ENCODE measurements at regions not wholly inside any gene's neighbourhood (a gene's known extent, or its start where the extent isn't known, plus 50 kb on each side); places are given as distances from the start of the nearest gene placed in this dataset.

DNA sequence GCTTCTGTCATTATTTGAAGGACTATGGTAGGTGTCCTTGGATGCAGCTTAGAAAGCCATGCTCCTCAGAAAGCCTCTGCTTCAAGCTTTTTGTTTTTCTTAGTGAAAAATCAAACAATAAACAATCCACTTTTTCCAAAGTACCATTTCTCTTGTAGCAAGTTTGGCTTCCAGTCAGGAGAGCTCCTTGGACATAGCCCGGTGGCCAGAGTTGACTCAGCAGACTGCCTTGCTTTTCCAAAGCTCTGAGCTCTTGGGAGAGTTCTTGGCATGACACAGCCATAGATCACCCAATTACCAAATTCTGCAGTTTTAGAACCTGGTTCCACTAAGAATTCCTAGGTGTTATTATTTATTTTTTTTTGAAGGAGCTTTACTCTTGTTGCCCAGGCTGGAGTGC is 189.4 kb upstream of the MTPN start:
- no peak for DNase-seq
- intact Hi-C loops (cut with micrococcal nuclease), result loop anchor here (10.0 kb wide), 1 partner anchor 62 kb away; no protein-coding TSS in a partner anchor
- Mint-ChIP-seq H3K36me3 (no peaks in the 10 kb centered on the region), H3K27me3 (no peaks in the 10 kb centered on the region), H3K9me3 (no peaks in the 10 kb centered on the region), H3K4me1 (ENCODE audit: low read depth) (no peaks in the 10 kb centered on the region), H3K4me3 (no peak overlapping the region), H3K27ac (no peak overlapping the region)
- CTCF ChIA-PET, result interaction anchor here (0.6 to 1.5 kb wide), 4 partner anchors 51 to 892 kb away, joined by 3 to 4 read pairs (median 4); no protein-coding TSS in a partner anchor
- POLR2A ChIA-PET, result no interaction called here

- ChIA-PET CTCF (interaction anchor here (0.6 to 0.7 kb wide), 2 partner anchors 26 to 103 kb away, joined by 3 to 4 read pairs; no protein-coding TSS in a partner anchor), POLR2A (no interaction called here)
- intact Hi-C loops (cut with micrococcal nuclease), result loop anchor here (10.0 kb wide), 1 partner anchor 59 kb away; no protein-coding TSS in a partner anchor
- no peak for DNase-seq
- Mint-ChIP-seq H3K9me3 (peaks cover 2% of the 10 kb centered on the region), H3K36me3 (peaks cover 2% of the 10 kb centered on the region), H3K4me3 (no peak overlapping the region), H3K27ac (no peak overlapping the region), H3K4me1 (ENCODE audit: low read depth) (no peaks in the 10 kb centered on the region), H3K27me3 (no peaks in the 10 kb centered on the region)
Observed at GRCh38 chr7:136163340-136163801, 186.2 kb upstream of the MTPN start.

GRCh38 chr7:136150311-136150710 is 173.2 kb upstream of the MTPN start:
- Mint-ChIP-seq H3K36me3 (no peaks in the 10 kb centered on the region), H3K27ac (no peak overlapping the region), H3K4me3 (no peak overlapping the region), H3K27me3 (no peaks in the 10 kb centered on the region), H3K4me1 (ENCODE audit: low read depth) (no peaks in the 10 kb centered on the region), H3K9me3 (no peaks in the 10 kb centered on the region)
- ChIA-PET CTCF (no interaction called here), POLR2A (no interaction called here)
- DNase-seq, result no peak
- intact Hi-C loops (cut with micrococcal nuclease), result no loop called here

GRCh38 chr7:136148920-136149319 is 171.8 kb upstream of the MTPN start:
- Mint-ChIP-seq H3K27me3 (no peaks in the 10 kb centered on the region), H3K27ac (no peak overlapping the region), H3K4me3 (no peak overlapping the region), H3K36me3 (no peaks in the 10 kb centered on the region), H3K9me3 (no peaks in the 10 kb centered on the region), H3K4me1 (ENCODE audit: low read depth) (no peaks in the 10 kb centered on the region)
- CTCF ChIA-PET, result no interaction called here
- intact Hi-C loops (cut with micrococcal nuclease), result no loop called here
- DNase-seq, result no peak
- POLR2A ChIA-PET, result no interaction called here

DNA sequence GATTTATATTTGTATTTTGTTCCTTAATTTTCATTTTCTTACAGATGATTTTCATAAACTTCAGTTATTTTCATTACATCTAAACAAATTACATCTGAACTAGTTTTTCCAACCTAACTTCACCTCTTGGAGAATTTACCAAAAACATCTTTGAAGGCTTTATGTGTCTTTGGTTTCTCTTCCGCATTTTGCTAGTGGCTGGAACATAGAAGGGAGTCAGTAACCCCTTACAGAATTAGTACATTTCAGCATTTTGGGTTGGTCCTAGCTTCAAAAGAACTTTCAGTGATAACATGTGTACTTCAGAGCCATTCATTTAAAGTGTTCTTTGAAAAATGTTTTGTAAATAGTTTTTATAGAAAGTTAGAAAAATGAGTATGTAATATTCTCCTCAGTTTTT is 169.8 kb upstream of the MTPN start:
- Mint-ChIP-seq H3K36me3 (no peaks in the 10 kb centered on the region), H3K27me3 (no peaks in the 10 kb centered on the region), H3K9me3 (no peaks in the 10 kb centered on the region), H3K4me1 (ENCODE audit: low read depth) (no peaks in the 10 kb centered on the region), H3K4me3 (no peak overlapping the region), H3K27ac (no peak overlapping the region)
- POLR2A ChIA-PET, result no interaction called here
- CTCF ChIA-PET, result interaction anchor here (1.2 kb wide), 1 partner anchor 32 kb away, joined by 3 read pairs; no protein-coding TSS in a partner anchor
- intact Hi-C loops (cut with micrococcal nuclease), result no loop called here
- DNase-seq, result no peak

- CTCF ChIA-PET, result no interaction called here
Observed at GRCh38 chr7:136144182-136144581, 167.0 kb upstream of the MTPN start.

DNA sequence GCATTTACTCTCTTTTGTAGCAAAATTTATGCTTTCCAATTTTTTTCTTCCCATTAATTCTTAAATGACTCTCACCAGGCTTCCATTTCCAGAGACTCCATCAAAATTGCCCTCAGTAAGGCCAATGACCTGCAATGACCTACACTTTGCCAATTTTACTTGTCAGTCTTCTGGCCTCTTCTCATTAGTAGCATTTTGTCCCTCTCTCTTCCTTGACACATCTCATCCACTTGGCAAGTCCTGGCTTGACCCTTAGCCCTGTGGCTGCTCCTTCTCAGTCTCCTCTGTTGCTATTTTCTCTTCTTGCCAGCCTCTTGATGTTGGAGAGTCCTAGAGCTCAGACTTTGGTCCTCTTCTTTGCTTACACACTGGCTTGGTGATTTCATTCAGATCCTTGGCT is 166.1 kb upstream of the MTPN start:
- H3K36me3 Mint-ChIP-seq, result no peaks in the 10 kb centered on the region
- peaks cover 4% of the 10 kb centered on the region for H3K4me1 Mint-ChIP-seq (ENCODE audit: low read depth)
- POLR2A ChIA-PET, result no interaction called here
- no peaks in the 10 kb centered on the region for H3K27me3 Mint-ChIP-seq
- no peak for DNase-seq
- H3K4me3 Mint-ChIP-seq, result no peak overlapping the region
- intact Hi-C loops (cut with micrococcal nuclease), result no loop called here
- CTCF ChIA-PET, result no interaction called here
- no peaks in the 10 kb centered on the region for H3K9me3 Mint-ChIP-seq
- H3K27ac Mint-ChIP-seq, result no peak overlapping the region

More at GRCh38 chr7:136144182-136144581, 167.0 kb upstream of the MTPN start:
- Mint-ChIP-seq H3K4me3 (no peak overlapping the region), H3K4me1 (ENCODE audit: low read depth) (peaks cover 4% of the 10 kb centered on the region), H3K9me3 (no peaks in the 10 kb centered on the region), H3K27me3 (no peaks in the 10 kb centered on the region), H3K36me3 (no peaks in the 10 kb centered on the region), H3K27ac (no peak overlapping the region)
- intact Hi-C loops (cut with micrococcal nuclease), result no loop called here
- no peak for DNase-seq
- POLR2A ChIA-PET, result no interaction called here

- no peaks in the 10 kb centered on the region for H3K36me3 Mint-ChIP-seq
- DNase-seq, result no peak
- no peak overlapping the region for H3K4me3 Mint-ChIP-seq
- POLR2A ChIA-PET, result no interaction called here
- no peak overlapping the region for H3K27ac Mint-ChIP-seq
- no peaks in the 10 kb centered on the region for H3K27me3 Mint-ChIP-seq
- intact Hi-C loops (cut with micrococcal nuclease), result no loop called here
- no peaks in the 10 kb centered on the region for H3K9me3 Mint-ChIP-seq
- H3K4me1 Mint-ChIP-seq (ENCODE audit: low read depth), result peaks cover 4% of the 10 kb centered on the region
- CTCF ChIA-PET, result interaction anchor here (1.4 kb wide), 1 partner anchor 27 kb away, joined by 3 read pairs; no protein-coding TSS in a partner anchor
Observed at GRCh38 chr7:136142583-136142982, 165.4 kb upstream of the MTPN start.

GRCh38 chr7:136140469-136140868 is 163.3 kb upstream of the MTPN start:
- CTCF ChIA-PET, result no interaction called here
- no peaks in the 10 kb centered on the region for H3K27me3 Mint-ChIP-seq
- no peak for DNase-seq
- POLR2A ChIA-PET, result no interaction called here
- no peaks in the 10 kb centered on the region for H3K36me3 Mint-ChIP-seq
- no peak overlapping the region for H3K27ac Mint-ChIP-seq
- intact Hi-C loops (cut with micrococcal nuclease), result no loop called here
- H3K4me3 Mint-ChIP-seq, result no peak overlapping the region
- no peaks in the 10 kb centered on the region for H3K9me3 Mint-ChIP-seq
- peaks cover 4% of the 10 kb centered on the region for H3K4me1 Mint-ChIP-seq (ENCODE audit: low read depth)

- ChIA-PET CTCF (no interaction called here), POLR2A (no interaction called here)
- Mint-ChIP-seq H3K9me3 (no peaks in the 10 kb centered on the region), H3K36me3 (no peaks in the 10 kb centered on the region), H3K4me3 (no peak overlapping the region), H3K27me3 (no peaks in the 10 kb centered on the region), H3K27ac (no peak overlapping the region), H3K4me1 (ENCODE audit: low read depth) (peaks cover 4% of the 10 kb centered on the region)
- DNase-seq, result no peak
- intact Hi-C loops (cut with micrococcal nuclease), result loop anchor here (1.0 to 2.0 kb wide), 2 partner anchors 75 to 165 kb away; no protein-coding TSS in a partner anchor
Observed at GRCh38 chr7:136139417-136139816, 162.3 kb upstream of the MTPN start.

GRCh38 chr7:136138991-136139390 is 161.8 kb upstream of the MTPN start:
- no peak for DNase-seq
- H3K36me3 Mint-ChIP-seq, result no peaks in the 10 kb centered on the region
- peaks cover 4% of the 10 kb centered on the region for H3K4me1 Mint-ChIP-seq (ENCODE audit: low read depth)
- ChIA-PET POLR2A (no interaction called here), CTCF (no interaction called here)
- no peak overlapping the region for H3K4me3 Mint-ChIP-seq
- no peaks in the 10 kb centered on the region for H3K27me3 Mint-ChIP-seq
- intact Hi-C loops (cut with micrococcal nuclease), result loop anchor here (1.0 to 2.0 kb wide), 2 partner anchors 74 to 165 kb away; no protein-coding TSS in a partner anchor
- no peak overlapping the region for H3K27ac Mint-ChIP-seq
- H3K9me3 Mint-ChIP-seq, result no peaks in the 10 kb centered on the region

DNA sequence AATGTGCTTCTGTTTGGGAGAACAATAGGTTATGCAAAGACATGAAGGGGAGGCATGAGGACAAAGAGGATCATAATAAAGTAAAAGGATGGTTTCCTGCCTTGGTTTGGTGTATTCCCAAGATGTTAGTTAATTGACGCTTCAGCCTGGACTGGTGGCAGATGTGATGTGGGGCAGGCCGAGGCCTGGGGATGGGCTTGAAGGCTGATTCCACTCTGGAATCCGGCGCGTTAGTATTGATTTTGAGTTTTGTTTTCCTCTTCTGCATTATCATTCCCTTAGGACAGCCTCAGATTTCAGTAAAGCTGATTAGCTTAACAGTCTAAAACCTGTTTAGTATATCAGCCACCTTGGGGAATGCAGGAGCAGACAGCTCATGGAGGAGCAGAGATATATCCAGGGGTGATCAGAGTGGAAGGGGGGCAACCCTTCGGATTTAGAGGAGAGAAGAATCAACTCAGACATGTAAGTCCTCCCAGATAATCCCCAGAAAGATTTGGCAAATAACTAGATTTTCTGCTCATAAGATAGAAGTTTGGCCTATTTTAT is 159.8 kb upstream of the MTPN start:
- H3K27me3 Mint-ChIP-seq, result no peaks in the 10 kb centered on the region
- intact Hi-C loops (cut with micrococcal nuclease), result no loop called here

DNA sequence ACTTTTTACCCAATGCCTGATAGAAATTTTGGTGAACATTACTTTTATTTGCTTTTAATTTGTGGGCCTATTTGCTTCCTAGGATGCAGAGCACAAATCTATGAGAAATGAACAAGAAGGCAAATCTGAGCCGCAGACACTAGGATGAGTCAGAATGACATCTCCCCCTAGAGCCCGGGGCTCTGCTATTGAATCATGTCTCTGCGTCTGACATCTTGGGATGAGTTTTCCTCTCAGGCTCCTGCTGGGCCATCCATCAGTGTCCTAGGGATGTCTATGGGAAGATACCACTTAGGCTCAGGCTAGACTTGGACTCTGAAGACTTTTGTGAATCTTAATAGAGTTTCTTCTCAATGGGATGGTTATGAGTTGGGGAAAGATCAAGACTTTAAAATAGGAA is 157.3 kb upstream of the MTPN start:
- ChIA-PET CTCF (no interaction called here), POLR2A (no interaction called here)
- Mint-ChIP-seq H3K4me3 (no peak overlapping the region), H3K27me3 (no peaks in the 10 kb centered on the region), H3K4me1 (ENCODE audit: low read depth) (peaks cover 14% of the 10 kb centered on the region), H3K27ac (no peak overlapping the region), H3K9me3 (no peaks in the 10 kb centered on the region), H3K36me3 (no peaks in the 10 kb centered on the region)
- intact Hi-C loops (cut with micrococcal nuclease), result no loop called here
- DNase-seq, result no peak

More for the DNA sequence above, 159.8 kb upstream of the MTPN start:
- ChIA-PET CTCF (interaction anchor here (1.3 kb wide), 1 partner anchor 21 kb away, joined by 5 read pairs; no protein-coding TSS in a partner anchor), POLR2A (no interaction called here)
- no peak overlapping the region for H3K27ac Mint-ChIP-seq
- H3K9me3 Mint-ChIP-seq, result no peaks in the 10 kb centered on the region
- H3K4me3 Mint-ChIP-seq, result no peak overlapping the region
- H3K36me3 Mint-ChIP-seq, result no peaks in the 10 kb centered on the region
- H3K4me1 Mint-ChIP-seq (ENCODE audit: low read depth), result peaks cover 4% of the 10 kb centered on the region
- DNase-seq, result no peak
